ENCODE measurements at regions not wholly inside any gene's neighbourhood (a gene's known extent, or its start where the extent isn't known, plus 50 kb on each side); places are given as distances from the start of the nearest gene placed in this dataset.

DNA sequence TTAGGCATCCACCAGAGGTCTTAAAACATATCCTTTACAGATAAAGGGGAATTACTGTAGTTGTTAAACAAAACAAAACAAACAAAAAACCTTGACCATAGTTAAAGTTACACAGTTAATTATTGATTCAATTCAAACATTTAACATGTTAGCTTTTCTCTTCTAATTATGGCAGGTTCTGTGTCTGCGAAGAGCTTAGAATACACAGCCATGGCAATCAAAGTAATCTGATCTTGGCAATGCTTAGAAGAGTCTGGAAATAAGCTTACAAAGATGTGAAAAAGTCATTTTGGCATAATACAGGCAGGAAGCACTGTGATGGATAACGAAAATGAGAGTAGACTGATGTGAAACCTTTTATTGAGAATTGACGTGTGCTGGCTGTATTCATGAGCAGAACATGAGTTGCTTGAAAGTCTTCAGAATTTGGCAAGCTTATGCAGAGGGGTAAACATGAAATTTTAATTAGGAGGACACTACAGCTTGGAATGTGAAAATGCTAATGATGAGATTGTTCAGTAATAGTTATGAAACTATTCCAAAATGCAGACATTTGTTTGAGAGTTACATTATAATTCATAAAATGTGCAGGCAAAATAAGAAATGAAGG lies 629.6 kb downstream of the FSCB start:
- ChIA-PET CTCF (no interaction called here), POLR2A (no interaction called here)
- TF ChIP-seq JUN (IDR thresholded peaks at IDR 0.05; ENCODE audit: borderline replicate concordance, insufficient read depth, insufficient read length, low read depth) (no peak), MAX (IDR thresholded peaks at IDR 0.05; ENCODE audit: insufficient read depth, insufficient read length) (no peak), CTCF (IDR thresholded peaks at IDR 0.05; ENCODE audit: extremely low read depth in 1 of 2, insufficient read depth in 1 of 2, low read depth in 1 of 2, low read length in 2 of 2) (no peak)
- FAIRE-seq, result no peak
- no peak for DNase-seq (ENCODE audit: low read depth, low spot score)
- Histone ChIP-seq H3K9me1 (replicated peaks; ENCODE audit: control insufficient read depth, extremely low read depth, insufficient read depth, low read length) (no peaks in the 10 kb centered on the region), H3K79me2 (ENCODE audit: control insufficient read depth, insufficient read depth, low read length) (no peaks in the 10 kb centered on the region), H3K27me3 (ENCODE audit: control insufficient read depth in 2 of 2, insufficient read depth in 2 of 2, low read length in 2 of 2) (no peaks in the 10 kb centered on the region), H2AFZ (ENCODE audit: low read depth, low read length) (no peak overlapping the region), H3K4me3 (replicated peaks in 1 of 3; ENCODE audit: insufficient read depth in 1 of 3, low read depth in 1 of 3, low read length in 3 of 3) (no peak overlapping the region), H3K4me2 (ENCODE audit: insufficient read depth, low read length) (no peak overlapping the region), H3K27ac (ENCODE audit: insufficient read depth, low read depth, low read length) (no peak overlapping the region), H3K4me1 (ENCODE audit: control insufficient read depth, extremely low read depth, insufficient read depth, low read length) (no peaks in the 10 kb centered on the region), H3K9me3 (replicated peaks; ENCODE audit: control insufficient read depth, insufficient read depth, low read length) (peaks cover 1% of the 10 kb centered on the region), H4K20me1 (replicated peaks; ENCODE audit: control insufficient read depth, extremely low read depth, insufficient read depth, low read length) (no peaks in the 10 kb centered on the region), H3K36me3 (ENCODE audit: control insufficient read depth in 2 of 2, extremely low read depth in 1 of 2, insufficient read depth in 2 of 2, low read length in 2 of 2) (no peaks in the 10 kb centered on the region), H3K9ac (replicated peaks; ENCODE audit: extremely low read depth, insufficient read depth, low read length) (no peak overlapping the region)
- dilution Hi-C loops (cut with MboI; ENCODE audit: extremely low pct_ligation_motif_present, low sequenced_read_pairs), result no loop called here
- intact Hi-C loops (cut with micrococcal nuclease), result no loop called here
- BruUV-seq (replicated peaks), result no TSS peak

Data from endothelial cell of umbilical vein (primary cell).